ENCODE measurements at regions not wholly inside any gene's neighbourhood (a gene's known extent, or its start where the extent isn't known, plus 50 kb on each side); places are given as distances from the start of the nearest gene placed in this dataset.
"Not testable (repeated sequence)": the region's sequence is repeated elsewhere in the genome, so short reads cannot be mapped to it uniquely, and the experiment has no call there.

DNA sequence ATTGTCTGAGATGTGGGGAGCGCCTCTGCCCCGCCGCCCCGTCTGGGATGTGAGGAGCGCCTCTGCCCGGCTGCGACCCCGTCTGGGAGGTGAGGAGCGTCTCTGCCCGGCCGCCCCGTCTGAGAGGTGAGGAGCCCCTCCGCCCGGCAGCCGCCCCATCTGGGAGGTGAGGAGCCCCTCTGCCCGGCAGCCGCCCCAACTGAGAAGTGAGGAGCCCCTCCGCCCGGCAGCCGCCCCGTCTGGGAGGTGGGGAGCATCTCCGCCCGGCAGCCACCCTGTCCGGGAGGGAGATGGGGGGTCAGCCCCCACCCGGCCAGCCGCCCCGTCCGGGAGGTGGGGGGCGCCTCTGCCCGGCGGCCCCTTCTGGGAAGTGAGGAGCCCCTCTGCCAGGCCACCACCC, 70.9 kb upstream of the ARL15 start:
- TF ChIP-seq POLR2A (IDR thresholded peaks at IDR 0.05), result not testable (repeated sequence)
- TF ChIP-seq, protein P1, sequence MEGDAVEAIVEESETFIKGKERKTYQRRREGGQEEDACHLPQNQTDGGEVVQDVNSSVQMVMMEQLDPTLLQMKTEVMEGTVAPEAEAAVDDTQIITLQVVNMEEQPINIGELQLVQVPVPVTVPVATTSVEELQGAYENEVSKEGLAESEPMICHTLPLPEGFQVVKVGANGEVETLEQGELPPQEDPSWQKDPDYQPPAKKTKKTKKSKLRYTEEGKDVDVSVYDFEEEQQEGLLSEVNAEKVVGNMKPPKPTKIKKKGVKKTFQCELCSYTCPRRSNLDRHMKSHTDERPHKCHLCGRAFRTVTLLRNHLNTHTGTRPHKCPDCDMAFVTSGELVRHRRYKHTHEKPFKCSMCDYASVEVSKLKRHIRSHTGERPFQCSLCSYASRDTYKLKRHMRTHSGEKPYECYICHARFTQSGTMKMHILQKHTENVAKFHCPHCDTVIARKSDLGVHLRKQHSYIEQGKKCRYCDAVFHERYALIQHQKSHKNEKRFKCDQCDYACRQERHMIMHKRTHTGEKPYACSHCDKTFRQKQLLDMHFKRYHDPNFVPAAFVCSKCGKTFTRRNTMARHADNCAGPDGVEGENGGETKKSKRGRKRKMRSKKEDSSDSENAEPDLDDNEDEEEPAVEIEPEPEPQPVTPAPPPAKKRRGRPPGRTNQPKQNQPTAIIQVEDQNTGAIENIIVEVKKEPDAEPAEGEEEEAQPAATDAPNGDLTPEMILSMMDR (IDR thresholded peaks at IDR 0.05), result not testable (repeated sequence)

Measured in thyroid gland (tissue), 4 donors.